NCI-H524 (cell line): ENCODE measurements at regions not wholly inside any gene's neighbourhood (a gene's known extent, or its start where the extent isn't known, plus 50 kb on each side); places are given as distances from the start of the nearest gene placed in this dataset.
"Not testable (repeated sequence)": the region's sequence is repeated elsewhere in the genome, so short reads cannot be mapped to it uniquely, and the experiment has no call there.

Experiments
- DNase-seq, 2 experiments: peaks; one replicate each; lab custom pipeline; 2025; lab: John Stamatoyannopoulos, UW

DNA sequence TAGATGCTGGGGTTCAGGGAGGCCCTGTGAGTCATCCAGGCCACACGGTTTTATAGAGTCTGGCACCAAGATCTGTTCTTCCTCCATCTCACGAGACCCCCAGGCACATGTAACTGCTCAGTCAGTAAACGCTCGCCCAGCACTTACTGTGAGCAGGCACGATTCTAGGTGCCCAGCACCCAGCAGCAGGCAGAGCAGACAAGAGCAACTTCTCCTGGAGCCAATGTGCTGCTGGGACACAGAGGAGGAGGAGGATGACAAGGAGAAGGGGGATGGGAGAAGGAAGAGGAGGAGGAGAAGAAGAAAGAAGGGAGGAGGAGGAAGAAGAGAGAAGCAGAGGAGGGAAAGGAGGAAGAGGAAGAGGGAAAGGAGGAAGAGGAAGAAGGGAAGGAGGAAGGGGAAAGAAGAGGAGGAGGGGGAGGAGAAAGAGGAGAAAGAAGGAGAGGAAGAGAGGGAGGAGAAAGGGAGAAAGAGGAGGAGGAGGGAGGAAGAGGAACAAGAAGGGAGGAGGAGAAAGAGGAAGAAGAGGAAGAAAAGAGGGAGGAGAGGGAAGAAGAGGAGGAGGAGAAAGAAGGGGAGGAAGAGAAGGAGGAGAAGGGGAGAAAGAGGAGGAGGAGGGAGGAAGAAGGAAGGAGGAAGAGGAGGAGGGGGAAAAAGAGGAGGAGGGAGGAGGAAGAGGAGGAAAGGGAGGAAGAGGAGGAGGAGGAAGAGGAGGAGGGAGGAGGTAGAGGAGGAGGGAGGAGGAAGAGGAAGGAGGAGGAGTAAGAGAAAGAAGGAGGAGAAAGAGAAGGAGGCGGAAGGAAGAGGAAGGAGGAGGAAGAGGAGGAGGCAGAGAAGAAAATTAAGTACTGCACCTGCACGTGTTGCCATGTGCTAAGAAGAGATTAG is 77.6 kb upstream of the RTL6 start:
- no peak for DNase-seq

- no peak for DNase-seq
Observed at GRCh38 chr22:44574640-44575380, 76.8 kb upstream of the RTL6 start.

- no peak for DNase-seq
Observed at GRCh38 chr22:44574057-44574639, 76.1 kb upstream of the RTL6 start.

DNA sequence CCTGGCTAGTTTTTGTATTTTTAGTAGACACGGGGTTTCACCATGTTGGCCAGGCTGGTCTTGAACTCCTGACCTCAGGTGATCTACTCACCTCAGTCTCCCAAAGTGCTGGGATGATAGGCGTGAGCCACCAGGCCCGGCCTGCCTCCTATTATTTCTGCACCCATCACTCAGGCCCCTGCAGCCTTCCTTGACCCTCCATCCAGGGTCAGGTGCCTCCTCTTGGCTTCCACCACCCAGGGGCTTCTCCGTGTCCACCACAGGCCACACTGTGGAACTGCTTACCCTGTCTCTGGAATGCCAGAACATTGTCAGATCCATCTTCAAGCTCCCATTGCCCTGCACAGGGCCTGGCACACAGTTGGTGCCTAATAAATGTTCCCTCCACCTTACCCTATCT is 75.4 kb upstream of the RTL6 start:
- DNase-seq = no peak

- no peak for DNase-seq
Observed at GRCh38 chr22:44572414-44573207, 74.6 kb upstream of the RTL6 start.

- DNase-seq = peak; percentile 49 to 80
Observed at GRCh38 chr22:44571566-44572413, 73.8 kb upstream of the RTL6 start.

GRCh38 chr22:44570476-44571445 is 72.7 kb upstream of the RTL6 start:
- DNase-seq = no peak

- DNase-seq = no peak
Observed at GRCh38 chr22:44569561-44569991, 71.5 kb upstream of the RTL6 start.

DNA sequence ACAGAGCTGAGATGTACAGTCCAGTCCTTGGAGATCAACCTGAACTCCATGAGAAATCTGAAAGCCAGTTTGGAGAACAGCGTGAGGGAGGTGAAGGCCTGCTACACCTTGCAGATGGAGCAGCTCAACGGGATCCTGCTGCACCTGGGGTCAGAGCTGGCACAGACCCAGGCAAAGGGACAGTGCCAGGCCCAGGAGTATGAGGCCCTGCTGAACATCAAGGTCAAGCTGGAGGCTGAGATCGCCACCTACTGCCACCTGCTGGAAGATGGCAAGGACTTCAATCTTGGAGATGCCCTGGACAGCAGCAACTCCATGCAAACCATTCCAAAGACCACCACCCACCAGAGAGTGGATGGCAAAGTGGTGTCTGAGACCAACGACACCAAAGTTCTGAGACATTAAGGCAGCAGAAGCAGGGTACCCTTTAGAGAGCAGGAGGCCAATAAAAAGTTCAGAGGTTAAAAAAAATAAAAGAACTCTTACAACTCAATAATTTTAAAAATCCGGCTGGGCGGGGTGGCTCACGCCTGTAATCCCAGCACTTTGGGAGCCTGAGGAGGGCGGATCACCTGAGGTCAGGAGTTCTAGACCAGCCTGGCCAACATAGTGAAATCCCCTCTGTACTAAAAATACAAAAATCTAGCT is 69.9 kb upstream of the RTL6 start:
- peak; percentile 14 to 58 for DNase-seq

- not testable (repeated sequence) for DNase-seq
Observed at GRCh38 chr22:44567378-44567841, 69.4 kb upstream of the RTL6 start.

DNA sequence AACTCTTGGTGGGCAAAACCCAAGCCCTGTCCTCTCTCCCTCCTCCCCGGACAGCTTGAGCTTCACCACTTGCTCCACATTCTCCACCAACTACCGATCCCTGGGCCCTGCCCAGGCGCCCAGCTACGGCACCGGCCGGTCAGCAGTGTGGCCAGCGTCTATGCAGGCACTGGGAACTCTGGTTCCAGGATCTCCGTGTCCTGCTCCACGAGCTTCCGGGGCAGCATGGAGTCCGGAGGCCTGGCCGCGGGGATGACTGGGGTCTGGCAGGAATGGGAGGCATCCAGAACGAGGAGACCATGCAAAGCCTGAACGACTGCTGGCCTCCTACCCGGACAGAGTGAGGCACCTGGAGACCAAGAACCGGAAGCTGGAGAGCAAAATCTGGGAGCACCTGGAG is 68.9 kb upstream of the RTL6 start:
- no peak for DNase-seq

DNA sequence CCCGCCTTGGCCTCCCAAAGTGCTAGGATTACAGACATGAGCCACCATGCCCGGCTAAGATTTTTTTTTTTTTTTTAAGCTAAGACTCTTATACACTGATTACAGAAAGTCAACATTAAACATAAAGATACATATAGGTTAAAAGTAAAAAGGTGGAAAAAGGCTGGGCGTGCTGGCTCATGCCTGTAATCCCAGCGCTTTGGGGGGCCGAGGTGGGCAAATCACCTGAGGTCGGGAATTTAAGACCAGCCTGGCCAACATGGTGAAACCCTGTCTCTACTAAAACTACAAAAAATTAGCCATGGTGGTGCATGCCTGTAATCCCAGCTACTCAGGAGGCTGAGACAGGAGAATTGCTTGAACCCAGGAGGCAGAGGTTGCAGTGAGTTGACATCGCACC is 64.6 kb upstream of the RTL6 start:
- DNase-seq = not testable (repeated sequence)

- no peak for DNase-seq
Observed at GRCh38 chr22:44561139-44561840, 63.3 kb upstream of the RTL6 start.

DNA sequence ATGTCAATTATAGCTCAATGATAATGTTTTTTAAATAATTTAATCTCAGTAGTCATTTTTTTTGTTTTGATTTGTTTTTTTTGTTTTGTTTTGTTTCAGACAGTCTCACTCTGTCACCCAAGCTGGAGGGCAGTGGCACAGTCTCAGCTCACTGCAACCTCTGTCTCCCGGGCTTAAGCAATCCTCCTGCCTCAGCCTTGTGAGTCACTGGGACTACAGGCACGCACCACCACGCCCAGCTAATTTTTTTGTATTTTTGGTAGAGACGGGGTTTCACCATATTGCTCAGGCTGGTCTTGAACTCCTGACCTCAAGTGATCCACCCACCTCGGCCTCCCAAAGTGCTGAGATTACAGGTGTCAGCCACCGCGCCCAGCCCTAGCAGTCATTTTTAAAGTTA is 60.6 kb upstream of the RTL6 start:
- not testable (repeated sequence) for DNase-seq

DNA sequence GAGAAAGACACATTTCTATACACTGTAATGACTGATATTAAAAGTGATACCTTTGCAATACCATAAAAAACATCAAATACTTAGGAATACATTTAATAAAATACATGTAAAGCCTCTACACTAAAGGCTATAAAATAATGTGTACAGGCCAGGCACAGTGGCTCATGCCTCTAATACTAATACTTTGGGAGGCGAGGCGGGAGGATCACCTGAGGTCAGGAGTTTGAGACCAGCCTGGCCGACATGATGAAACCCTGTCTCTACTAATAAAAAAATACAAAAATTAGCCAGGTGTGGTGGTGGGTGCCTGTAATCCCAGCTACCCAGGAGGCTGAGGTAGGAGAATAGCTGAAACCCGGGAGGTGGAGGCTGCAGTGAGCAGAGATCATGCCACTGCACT is 59.8 kb upstream of the RTL6 start:
- not testable (repeated sequence) for DNase-seq

- no peak for DNase-seq
Observed at GRCh38 chr22:44557064-44557748, 59.2 kb upstream of the RTL6 start.

- no peak for DNase-seq
Observed at GRCh38 chr22:44555597-44555996, 57.6 kb upstream of the RTL6 start.

GRCh38 chr22:44555046-44555445 is 57.0 kb upstream of the RTL6 start:
- DNase-seq = no peak
